Peyer's patch (tissue), 4 donors: ENCODE measurements at regions not wholly inside any gene's neighbourhood (a gene's known extent, or its start where the extent isn't known, plus 50 kb on each side); places are given as distances from the start of the nearest gene placed in this dataset.

ENCODE experiments used
- DNase-seq, 3 donors: peaks; one replicate each; pipeline ENCODE4 v3.0.0-alpha.2; 2017 to 2019
- H3K27ac ChIP-seq, 4 donors: fragments of 200-600 bp; sonication (generic); one replicate each; pipeline ENCODE4 v1.5.1; 2016 to 2019
- H3K27me3 ChIP-seq, 2 donors: fragments of 200-600 bp; sonication (generic); one replicate each; pipeline ENCODE4 v1.5.1; 2019
- H3K36me3 ChIP-seq, 3 donors: fragments of 200-600 bp; sonication (generic); one replicate each; pipeline ENCODE4 v1.5.1; 2016 to 2019
- H3K4me1 ChIP-seq, 4 donors: fragments of 200-600 bp; sonication (generic); one replicate each; pipeline ENCODE4 v1.5.1; 2016 to 2019
- H3K4me3 ChIP-seq, 4 donors: fragments of 200-600 bp; sonication (generic); 1 replicate in 3 of 4; 2 replicates in 1 of 4; pipeline ENCODE4 v1.5.1; 2016 to 2019; ENCODE audit warnings: mild to moderate bottlenecking in 1 of 4
- H3K9me3 ChIP-seq, 4 donors: fragments of 200-600 bp; sonication (generic); one replicate each; pipeline ENCODE4 v1.5.1; 2016 to 2019; ENCODE audit warnings: mild to moderate bottlenecking in 1 of 4
- POLR2A ChIP-seq, 2 donors: fragments of 450-650 bp; IDR thresholded peaks; one replicate each; pipeline ENCODE4 v1.5.1; 2017; ENCODE audit warnings: antibody characterized with exemption in 2 of 2, mild to moderate bottlenecking in 2 of 2, moderate library complexity in 2 of 2
- TF ChIP-seq, protein P1 (sequence below), 6 experiments: fragments of 450-650 bp in 4 of 6; fragments of 200-600 bp in 2 of 6; sonication (generic) in 1 of 6; IDR thresholded peaks; one replicate each; pipeline ENCODE4 v1.5.1; 2017 to 2019; ENCODE audit warnings: antibody characterized with exemption in 6 of 6, mild to moderate bottlenecking in 3 of 6, moderate library complexity in 1 of 6

DNA sequence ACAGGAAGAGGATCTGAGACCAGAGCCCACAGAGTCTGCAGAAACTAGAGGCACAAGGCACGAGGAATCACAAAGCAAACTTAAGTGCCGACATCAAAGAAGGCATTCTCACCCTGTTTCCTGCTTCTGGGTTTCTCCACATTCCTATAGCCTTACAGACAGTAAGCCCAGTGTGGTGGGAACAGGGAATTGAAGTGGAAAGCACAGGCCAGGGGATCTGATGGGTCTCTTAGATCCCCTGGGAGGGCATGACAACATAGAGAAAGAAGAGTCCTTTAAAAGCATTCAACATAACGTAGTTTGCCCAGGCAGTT is 75.6 kb upstream of the FRMD6 start:
- TF ChIP-seq POLR2A (IDR thresholded peaks at IDR 0.05) = no peak
- TF ChIP-seq, protein P1, sequence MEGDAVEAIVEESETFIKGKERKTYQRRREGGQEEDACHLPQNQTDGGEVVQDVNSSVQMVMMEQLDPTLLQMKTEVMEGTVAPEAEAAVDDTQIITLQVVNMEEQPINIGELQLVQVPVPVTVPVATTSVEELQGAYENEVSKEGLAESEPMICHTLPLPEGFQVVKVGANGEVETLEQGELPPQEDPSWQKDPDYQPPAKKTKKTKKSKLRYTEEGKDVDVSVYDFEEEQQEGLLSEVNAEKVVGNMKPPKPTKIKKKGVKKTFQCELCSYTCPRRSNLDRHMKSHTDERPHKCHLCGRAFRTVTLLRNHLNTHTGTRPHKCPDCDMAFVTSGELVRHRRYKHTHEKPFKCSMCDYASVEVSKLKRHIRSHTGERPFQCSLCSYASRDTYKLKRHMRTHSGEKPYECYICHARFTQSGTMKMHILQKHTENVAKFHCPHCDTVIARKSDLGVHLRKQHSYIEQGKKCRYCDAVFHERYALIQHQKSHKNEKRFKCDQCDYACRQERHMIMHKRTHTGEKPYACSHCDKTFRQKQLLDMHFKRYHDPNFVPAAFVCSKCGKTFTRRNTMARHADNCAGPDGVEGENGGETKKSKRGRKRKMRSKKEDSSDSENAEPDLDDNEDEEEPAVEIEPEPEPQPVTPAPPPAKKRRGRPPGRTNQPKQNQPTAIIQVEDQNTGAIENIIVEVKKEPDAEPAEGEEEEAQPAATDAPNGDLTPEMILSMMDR (IDR thresholded peaks at IDR 0.05) = no peak
- H3K27ac ChIP-seq = no peak overlapping the region

GRCh38 chr14:51576879-51577278 is 74.8 kb upstream of the FRMD6 start:
- no peak overlapping the region for H3K27ac ChIP-seq
- TF ChIP-seq POLR2A (IDR thresholded peaks at IDR 0.05) = no peak
- TF ChIP-seq, protein P1 (IDR thresholded peaks at IDR 0.05) = no peak
- no peaks in the 10 kb centered on the region for H3K9me3 ChIP-seq
- H3K36me3 ChIP-seq = no peaks in the 10 kb centered on the region
- DNase-seq = no peak
- H3K27me3 ChIP-seq = no peaks in the 10 kb centered on the region
- H3K4me1 ChIP-seq = no peaks in the 10 kb centered on the region
- no peak overlapping the region for H3K4me3 ChIP-seq

More for the DNA sequence above, 75.6 kb upstream of the FRMD6 start:
- Histone ChIP-seq H3K9me3 (no peaks in the 10 kb centered on the region), H3K4me1 (no peaks in the 10 kb centered on the region), H3K27me3 (no peaks in the 10 kb centered on the region), H3K4me3 (no peak overlapping the region), H3K36me3 (no peaks in the 10 kb centered on the region)
- DNase-seq = no peak

DNA sequence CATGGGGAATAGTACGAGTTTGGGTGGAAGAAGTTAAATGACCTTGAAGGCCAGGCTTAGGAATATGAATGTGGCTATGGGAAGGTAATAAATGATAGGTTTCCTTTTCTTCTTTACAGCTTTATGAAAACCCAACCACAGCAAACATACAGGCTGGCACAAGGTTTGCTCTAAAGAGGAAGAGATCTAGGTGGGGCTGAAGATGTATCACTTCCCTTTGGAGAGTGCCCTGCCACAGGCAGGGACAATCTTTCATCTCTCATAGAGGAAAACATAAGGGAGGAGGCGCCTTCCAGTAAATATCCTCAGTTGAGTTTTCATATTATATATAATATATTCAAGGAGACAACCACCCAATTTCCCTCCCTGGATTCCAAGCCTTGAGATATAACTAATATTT is 72.9 kb upstream of the FRMD6 start:
- Histone ChIP-seq H3K27ac (no peak overlapping the region), H3K27me3 (no peaks in the 10 kb centered on the region), H3K4me3 (no peak overlapping the region), H3K9me3 (no peaks in the 10 kb centered on the region), H3K4me1 (no peaks in the 10 kb centered on the region), H3K36me3 (no peaks in the 10 kb centered on the region)
- TF ChIP-seq, protein P1 (IDR thresholded peaks at IDR 0.05) = no peak
- TF ChIP-seq POLR2A (IDR thresholded peaks at IDR 0.05) = no peak
- no peak for DNase-seq

GRCh38 chr14:51581017-51581881 is 70.5 kb upstream of the FRMD6 start:
- no peaks in the 10 kb centered on the region for H3K9me3 ChIP-seq
- TF ChIP-seq POLR2A (IDR thresholded peaks at IDR 0.05) = no peak
- TF ChIP-seq, protein P1 (IDR thresholded peaks at IDR 0.05) = no peak
- H3K27ac ChIP-seq = no peak overlapping the region
- DNase-seq = no peak
- H3K4me1 ChIP-seq = no peaks in the 10 kb centered on the region
- H3K27me3 ChIP-seq = no peaks in the 10 kb centered on the region
- no peak overlapping the region for H3K4me3 ChIP-seq
- no peaks in the 10 kb centered on the region for H3K36me3 ChIP-seq

- no peak for TF ChIP-seq POLR2A (IDR thresholded peaks at IDR 0.05)
- TF ChIP-seq, protein P1 (IDR thresholded peaks at IDR 0.05) = no peak
- Histone ChIP-seq H3K4me3 (no peak overlapping the region), H3K27me3 (no peaks in the 10 kb centered on the region), H3K4me1 (no peaks in the 10 kb centered on the region), H3K27ac (no peak overlapping the region), H3K36me3 (no peaks in the 10 kb centered on the region), H3K9me3 (no peaks in the 10 kb centered on the region)
- DNase-seq = no peak
Measured at GRCh38 chr14:51582437-51582836, 69.3 kb upstream of the FRMD6 start.
